GM19025 (cell line): ENCODE measurements at regions not wholly inside any gene's neighbourhood (a gene's known extent, or its start where the extent isn't known, plus 50 kb on each side); places are given as distances from the start of the nearest gene placed in this dataset.

Experiments used
- ATAC-seq: cut with Tn5 transposase; IDR thresholded peaks from one replicate; pipeline ENCODE4 v1.9.1; 2021; ENCODE audit warnings: mild to moderate bottlenecking, low read depth, moderate library complexity; ENCODE audit not compliant: unreplicated experiment

DNA sequence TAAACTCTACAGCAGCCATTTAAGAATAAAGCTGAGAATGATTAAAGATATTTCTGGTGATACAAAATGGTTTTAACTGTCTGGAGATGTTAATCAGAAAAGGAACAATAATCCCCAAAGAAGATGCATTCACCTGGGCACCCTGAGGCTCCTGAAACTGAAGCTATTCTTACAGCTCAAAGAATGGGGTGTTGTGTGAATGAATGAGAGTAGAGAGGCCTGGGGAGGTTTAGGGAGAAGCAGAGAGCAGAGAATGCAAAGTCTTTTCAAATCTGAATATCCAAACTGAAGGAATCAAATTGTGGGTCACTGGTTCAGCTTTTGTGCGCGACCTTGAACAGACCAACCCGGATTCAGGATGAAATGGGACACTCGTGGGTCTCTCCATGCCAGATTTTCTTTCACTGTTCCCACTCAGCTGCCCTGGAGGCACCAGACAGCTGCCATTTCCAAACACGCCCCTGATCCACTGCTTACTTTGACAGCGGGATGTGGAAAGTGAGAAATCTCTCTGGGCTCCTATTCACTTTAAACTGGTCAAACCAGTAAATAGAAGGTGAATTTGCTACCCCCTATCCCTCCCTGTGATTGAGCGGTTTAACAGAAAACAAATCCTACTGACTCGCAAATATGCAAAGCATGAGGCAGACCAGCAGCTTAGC is 485.5 kb upstream of the THBS1 start:
- ATAC-seq = no peak

DNA sequence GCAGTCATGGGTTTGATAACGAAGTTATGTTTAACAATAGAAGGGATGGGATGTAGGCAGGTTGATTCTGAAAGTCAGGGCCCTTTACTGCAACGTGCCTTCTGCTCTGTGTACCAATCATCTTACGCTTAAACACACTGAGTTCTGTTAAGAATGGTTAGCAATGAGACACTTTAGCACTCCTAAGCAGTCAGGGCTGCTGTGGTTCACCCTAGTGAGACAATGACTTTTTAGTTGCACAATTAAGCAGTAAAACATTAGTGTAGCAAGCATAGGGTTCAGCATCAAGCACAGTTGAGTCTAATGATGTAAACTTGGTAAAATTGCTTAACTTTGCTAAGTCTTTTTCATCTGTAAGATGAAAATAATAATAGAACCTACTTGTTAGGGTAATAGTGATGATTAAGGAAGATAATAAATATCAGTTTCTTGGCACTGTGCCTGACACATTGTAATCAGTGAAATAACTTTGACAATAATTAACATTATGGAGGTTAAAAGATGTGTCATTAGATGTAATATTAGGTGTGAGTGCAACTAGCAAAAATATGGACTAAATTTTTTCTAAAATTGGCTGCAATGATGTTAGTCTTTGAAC is 484.2 kb upstream of the THBS1 start:
- ATAC-seq = no peak

DNA sequence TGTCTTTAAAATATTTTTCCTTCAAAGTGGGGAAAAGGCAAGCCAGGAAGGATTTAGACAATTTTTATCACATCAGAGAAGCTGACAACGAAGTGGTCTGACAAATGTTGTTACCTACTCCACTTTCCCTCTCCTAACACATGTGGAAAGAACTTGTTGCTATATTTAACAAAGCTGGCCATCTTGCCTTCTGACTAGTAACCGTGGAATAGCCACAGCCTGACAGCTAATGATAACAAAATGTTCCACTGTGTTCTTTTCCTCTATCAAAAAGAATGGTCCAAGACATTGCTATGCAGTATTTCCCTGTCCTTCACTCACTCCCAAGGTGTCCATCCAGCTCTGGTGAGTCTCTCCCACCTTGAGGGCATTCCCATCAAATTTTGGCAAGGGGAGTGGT is 481.4 kb upstream of the THBS1 start:
- no peak for ATAC-seq

- ATAC-seq = no peak
These were observed 480.7 kb upstream of the THBS1 start for GRCh38 chr15:39100106-39100660.

DNA sequence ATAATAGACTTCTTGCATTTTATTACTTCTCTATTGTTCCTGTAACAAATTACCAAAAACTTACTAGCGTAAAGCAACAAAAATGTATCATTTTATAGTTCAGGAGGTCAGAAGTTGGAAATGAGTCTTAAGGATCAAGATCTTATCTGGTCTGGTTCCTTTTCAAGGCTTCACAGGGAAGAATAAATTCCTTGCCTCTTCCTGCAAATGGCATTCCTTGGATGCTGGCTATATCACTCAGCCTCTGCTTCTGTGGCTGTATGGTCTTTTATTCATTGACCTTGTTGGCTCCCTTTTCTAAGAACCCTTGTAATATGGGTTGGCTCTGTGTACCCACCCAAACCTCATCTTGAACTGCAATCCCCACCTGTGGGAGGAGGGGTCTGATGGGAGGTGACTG is 478.4 kb upstream of the THBS1 start:
- no peak for ATAC-seq

DNA sequence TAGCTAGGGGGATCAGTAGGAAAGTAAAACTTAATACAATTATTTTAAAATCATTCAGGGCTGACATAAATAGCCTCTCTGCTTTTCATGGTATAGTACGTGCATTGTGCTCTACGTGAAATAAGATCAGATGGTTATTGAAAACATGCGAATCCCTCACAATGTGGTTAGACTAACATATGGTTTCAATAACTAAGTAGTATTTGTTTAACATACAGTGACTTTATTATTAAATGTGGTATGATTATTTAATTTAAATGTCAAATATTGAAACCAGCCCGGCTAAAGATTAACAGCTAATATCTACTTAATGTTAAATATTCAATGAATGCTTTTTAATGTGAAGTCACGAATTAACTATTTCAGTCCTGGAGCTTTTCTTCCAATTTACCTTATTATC is 473.9 kb upstream of the THBS1 start:
- no peak for ATAC-seq

DNA sequence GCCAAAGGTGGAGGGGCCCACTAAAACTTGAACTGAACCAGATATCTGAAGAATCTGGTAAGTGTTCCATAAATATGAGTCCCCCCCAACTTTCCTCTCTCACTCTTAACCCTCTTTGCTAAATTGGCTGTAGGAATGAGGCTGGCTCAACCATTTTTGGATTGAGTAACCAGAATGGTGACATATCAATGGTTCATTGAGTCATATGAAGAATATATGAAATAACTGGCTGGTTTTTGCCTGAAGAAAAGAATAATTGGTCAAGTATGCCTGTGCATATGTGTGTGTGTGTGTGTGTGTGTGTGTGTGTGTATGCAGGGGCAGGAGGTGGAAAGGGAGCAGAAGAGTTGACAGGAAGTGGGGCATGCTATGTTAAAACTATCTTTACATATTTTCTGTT is 472.9 kb upstream of the THBS1 start:
- no peak for ATAC-seq

- ATAC-seq = no peak
These were observed 470.5 kb upstream of the THBS1 start for GRCh38 chr15:39110336-39110735.

- no peak for ATAC-seq
These were observed 470.1 kb upstream of the THBS1 start for GRCh38 chr15:39110746-39111145.

DNA sequence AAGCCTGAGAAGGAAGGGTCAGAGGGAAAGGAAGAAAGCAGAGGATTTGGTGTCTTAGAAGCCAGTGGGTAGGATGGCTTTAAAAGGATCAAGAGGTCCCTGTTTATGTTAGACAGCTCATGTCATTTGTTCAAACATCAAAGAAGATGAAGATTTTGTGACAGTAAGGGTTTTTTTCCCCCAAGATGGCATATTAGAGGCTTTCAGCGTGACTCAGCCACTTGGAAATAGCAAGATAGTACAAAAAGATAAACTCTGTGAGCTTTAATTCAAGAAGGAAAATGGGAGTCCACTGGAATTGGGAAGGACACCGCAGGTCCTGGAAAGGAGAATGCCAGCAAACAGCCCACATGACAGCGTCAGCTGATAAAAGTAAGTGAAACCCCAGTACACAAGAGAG is 467.1 kb upstream of the THBS1 start:
- no peak for ATAC-seq

GRCh38 chr15:39114690-39115378 is 466.0 kb upstream of the THBS1 start:
- ATAC-seq = no peak

GRCh38 chr15:39115379-39116057 is 465.4 kb upstream of the THBS1 start:
- ATAC-seq = no peak

- no peak for ATAC-seq
These were observed 462.4 kb upstream of the THBS1 start for GRCh38 chr15:39118510-39118909.

GRCh38 chr15:39124155-39124552 is 456.7 kb upstream of the THBS1 start:
- ATAC-seq = no peak

GRCh38 chr15:39124553-39125171 is 456.2 kb upstream of the THBS1 start:
- ATAC-seq = no peak

GRCh38 chr15:39125226-39125625 is 455.7 kb upstream of the THBS1 start:
- no peak for ATAC-seq

GRCh38 chr15:39125904-39126303 is 455.0 kb upstream of the THBS1 start:
- no peak for ATAC-seq

DNA sequence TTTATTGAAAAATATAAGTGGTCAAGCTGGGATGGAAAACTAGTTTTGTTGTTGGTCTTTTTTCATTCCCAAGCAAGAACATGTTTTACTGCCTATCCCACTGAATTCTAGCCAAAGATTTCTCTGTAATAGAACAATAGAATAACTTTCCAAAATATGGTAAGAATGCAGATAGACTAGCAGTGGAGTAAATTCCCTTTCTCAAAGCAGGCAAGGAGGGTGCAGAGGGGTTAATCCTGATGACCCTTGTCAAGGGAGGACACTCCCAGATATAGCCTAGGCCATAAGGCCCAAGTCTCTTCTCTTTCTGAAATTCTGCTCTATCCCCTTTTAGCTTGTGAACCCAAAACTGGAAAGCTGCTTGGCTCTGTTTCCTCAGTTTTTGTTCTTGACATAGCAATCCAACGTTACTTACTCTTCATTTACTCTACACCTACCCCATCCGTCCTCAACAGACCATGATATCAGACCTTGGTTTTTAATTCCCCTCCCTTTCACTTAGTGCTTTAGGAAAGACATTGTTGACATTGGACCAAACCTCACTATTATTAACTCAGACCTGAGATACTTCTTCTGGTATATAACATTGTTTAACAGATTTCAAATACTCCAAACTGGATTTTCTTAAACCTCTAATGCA is 453.6 kb upstream of the THBS1 start:
- no peak for ATAC-seq

- no peak for ATAC-seq
These were observed 452.8 kb upstream of the THBS1 start for GRCh38 chr15:39127925-39128617.

GRCh38 chr15:39128746-39129145 is 452.1 kb upstream of the THBS1 start:
- ATAC-seq = no peak
